Osteoblast (primary cell): ENCODE measurements at regions not wholly inside any gene's neighbourhood (a gene's known extent, or its start where the extent isn't known, plus 50 kb on each side); places are given as distances from the start of the nearest gene placed in this dataset.

Experiments used
- DNase-seq: peaks from one replicate; pipeline ENCODE4 v3.0.0; 2011; ENCODE audit warnings: low spot score, mixed read lengths; ENCODE audit not compliant: insufficient read length; ENCODE audit errors: missing footprints
- H2AFZ ChIP-seq: 2 replicates; pipeline ENCODE4 v1.6.0; 2011; ENCODE audit warnings: mild to moderate bottlenecking, low read length
- H3K27ac ChIP-seq: 2 replicates; pipeline ENCODE4 v1.5.1; 2011; ENCODE audit warnings: mild to moderate bottlenecking, low read depth, low read length, moderate library complexity
- H3K27me3 ChIP-seq: 2 replicates; pipeline ENCODE4 v1.6.0; 2012; ENCODE audit warnings: mild to moderate bottlenecking, control low read depth, inconsistent platforms, low read length, moderate library complexity; ENCODE audit not compliant: insufficient read depth
- H3K36me3 ChIP-seq: 2 replicates; pipeline ENCODE4 v1.5.1; 2011; ENCODE audit warnings: mild to moderate bottlenecking, low read length, control low read depth, moderate library complexity; ENCODE audit not compliant: insufficient read depth
- H3K4me1 ChIP-seq: 2 replicates; pipeline ENCODE4 v1.5.1; 2011; ENCODE audit warnings: mild to moderate bottlenecking, low read length, control low read depth, moderate library complexity; ENCODE audit not compliant: insufficient read depth
- H3K4me2 ChIP-seq: 2 replicates; pipeline ENCODE4 v1.6.0; 2011; ENCODE audit warnings: mild to moderate bottlenecking, low read length; ENCODE audit not compliant: insufficient read depth
- H3K4me3 ChIP-seq: fragments of 200-600 bp; sonication (generic); 3 replicates; pipeline ENCODE4 v1.5.1; 2012; ENCODE audit warnings: mild to moderate bottlenecking, low read length, inconsistent platforms; ENCODE audit not compliant: insufficient read depth
- H3K79me2 ChIP-seq: 2 replicates; pipeline ENCODE4 v1.6.0; 2012; ENCODE audit warnings: mild to moderate bottlenecking, low read length, control low read depth, inconsistent platforms; ENCODE audit not compliant: insufficient read depth
- H3K9me3 ChIP-seq: 2 replicates; pipeline ENCODE4 v1.5.1; 2011; ENCODE audit warnings: low read depth, low read length, control low read depth
- H4K20me1 ChIP-seq: 2 replicates; pipeline ENCODE4 v1.6.0; 2012; ENCODE audit warnings: mild to moderate bottlenecking, low read length, control low read depth; ENCODE audit not compliant: insufficient read depth
- CTCF ChIP-seq: IDR thresholded peaks from 2 replicates; pipeline ENCODE4 v1.5.1; 2011; ENCODE audit warnings: mild to moderate bottlenecking, low read depth, low read length, moderate library complexity; ENCODE audit errors: extremely low read depth

DNA sequence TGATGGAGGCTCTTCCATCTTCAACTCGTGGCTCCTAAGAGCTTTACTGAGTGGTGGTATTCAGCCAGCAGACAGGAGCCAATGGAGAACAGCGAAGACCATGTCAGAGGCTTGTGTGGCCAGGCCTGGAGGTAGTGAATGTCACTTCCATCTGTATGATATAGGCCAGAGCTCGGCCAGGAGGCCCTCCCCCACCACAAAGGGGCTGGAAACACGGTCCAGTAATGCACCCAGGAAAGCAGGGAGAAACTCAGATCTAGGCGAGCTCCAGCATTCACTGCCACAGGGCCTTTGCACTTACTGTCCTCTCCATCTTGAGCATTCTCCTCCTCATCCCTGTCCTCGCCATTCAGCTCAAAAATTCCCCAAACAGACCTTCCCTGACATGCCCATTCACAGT is 555.3 kb upstream of the C16orf82 start:
- H3K27me3 ChIP-seq = no peaks in the 10 kb centered on the region
- no peaks in the 10 kb centered on the region for H3K36me3 ChIP-seq
- no peak for DNase-seq
- no peak overlapping the region for H3K4me3 ChIP-seq
- no peak overlapping the region for H2AFZ ChIP-seq
- no peak overlapping the region for H3K27ac ChIP-seq
- no peak for TF ChIP-seq CTCF
- H3K9me3 ChIP-seq = no peaks in the 10 kb centered on the region
- H3K79me2 ChIP-seq = no peaks in the 10 kb centered on the region
- H3K4me2 ChIP-seq = no peak overlapping the region
- no peaks in the 10 kb centered on the region for H4K20me1 ChIP-seq
- no peaks in the 10 kb centered on the region for H3K4me1 ChIP-seq

DNA sequence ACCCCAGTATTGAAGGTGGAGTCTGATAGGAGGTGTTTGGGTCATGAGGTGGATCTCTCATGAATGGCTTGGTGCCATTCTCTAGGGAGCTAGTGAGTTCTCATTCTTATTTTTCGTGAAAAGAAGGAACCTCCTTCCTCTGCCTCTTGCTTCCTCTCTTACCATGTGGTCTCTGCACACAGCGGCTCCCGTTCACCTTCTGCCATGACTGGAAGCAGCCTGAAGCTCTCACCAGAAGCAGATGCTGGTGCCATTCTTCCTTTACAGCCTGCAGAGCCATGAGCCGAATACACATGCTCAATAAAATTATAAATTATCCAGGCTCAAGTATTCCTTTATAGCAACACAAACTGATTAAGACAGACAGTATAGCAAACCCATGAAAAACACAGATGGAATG is 545.1 kb upstream of the C16orf82 start:
- Histone ChIP-seq H3K4me1 (no peaks in the 10 kb centered on the region), H3K9me3 (no peaks in the 10 kb centered on the region), H3K27me3 (no peaks in the 10 kb centered on the region), H3K36me3 (no peaks in the 10 kb centered on the region), H3K4me2 (no peak overlapping the region), H2AFZ (no peak overlapping the region), H3K4me3 (no peak overlapping the region), H3K79me2 (no peaks in the 10 kb centered on the region), H4K20me1 (no peaks in the 10 kb centered on the region), H3K27ac (no peak overlapping the region)
- no peak for TF ChIP-seq CTCF
- DNase-seq = no peak

DNA sequence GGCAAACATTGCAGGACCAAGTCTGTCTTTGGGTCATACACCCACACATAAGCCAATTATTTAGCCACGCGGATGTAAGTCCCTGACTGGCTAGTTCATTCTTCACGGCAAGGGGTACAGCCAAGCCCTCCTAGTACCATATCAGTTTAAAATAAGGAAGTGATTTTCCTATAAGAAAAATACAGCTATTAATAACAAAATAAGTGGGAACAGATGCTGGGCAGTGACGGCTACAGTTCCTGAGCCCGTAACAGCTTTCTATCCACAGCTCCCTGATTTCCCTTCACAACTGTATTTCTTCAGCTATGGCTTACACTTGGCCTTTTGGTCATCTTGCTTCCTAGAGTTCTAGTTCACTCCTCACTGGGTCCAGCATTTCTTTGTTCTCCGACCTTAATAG is 542.4 kb upstream of the C16orf82 start:
- Histone ChIP-seq H3K36me3 (no peaks in the 10 kb centered on the region), H4K20me1 (no peaks in the 10 kb centered on the region), H3K27ac (no peak overlapping the region), H3K27me3 (no peaks in the 10 kb centered on the region), H2AFZ (no peak overlapping the region), H3K4me1 (no peaks in the 10 kb centered on the region), H3K4me2 (no peak overlapping the region), H3K79me2 (no peaks in the 10 kb centered on the region), H3K9me3 (no peaks in the 10 kb centered on the region), H3K4me3 (no peak overlapping the region)
- no peak for DNase-seq
- no peak for TF ChIP-seq CTCF

DNA sequence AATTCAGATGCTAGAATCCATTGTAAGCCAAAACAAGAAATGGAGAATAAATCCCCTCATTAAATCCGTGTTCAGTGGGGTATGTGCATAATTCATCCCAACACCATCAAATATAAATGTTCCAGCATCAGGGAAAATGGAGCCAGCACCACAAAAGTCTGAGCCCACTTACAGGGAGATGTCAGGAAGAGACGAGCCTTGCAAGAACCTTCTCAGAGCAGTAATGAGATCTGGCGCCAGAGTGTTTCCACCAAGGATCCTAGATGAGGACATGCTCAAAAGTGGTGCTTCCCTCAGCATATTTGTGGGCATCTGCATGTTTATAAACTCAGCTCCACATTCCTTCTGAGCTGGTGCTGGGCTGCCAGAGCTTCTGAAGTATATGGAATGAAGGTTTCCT is 541.9 kb upstream of the C16orf82 start:
- Histone ChIP-seq H3K4me1 (no peaks in the 10 kb centered on the region), H3K27ac (no peak overlapping the region), H2AFZ (no peak overlapping the region), H3K27me3 (no peaks in the 10 kb centered on the region), H3K36me3 (no peaks in the 10 kb centered on the region), H4K20me1 (no peaks in the 10 kb centered on the region), H3K9me3 (no peaks in the 10 kb centered on the region), H3K79me2 (no peaks in the 10 kb centered on the region), H3K4me2 (no peak overlapping the region), H3K4me3 (no peak overlapping the region)
- TF ChIP-seq CTCF = no peak
- DNase-seq = no peak
